ENCODE measurements at regions not wholly inside any gene's neighbourhood (a gene's known extent, or its start where the extent isn't known, plus 50 kb on each side); places are given as distances from the start of the nearest gene placed in this dataset.
"Not testable (repeated sequence)": the region's sequence is repeated elsewhere in the genome, so short reads cannot be mapped to it uniquely, and the experiment has no call there.

- peak; percentile 9 for DNase-seq (ENCODE audit: low read depth, low spot score)
- POLR2A ChIA-PET: no interaction called here
Observed at GRCh38 chr5:50302815-50303490, 138.1 kb downstream of the EMB start.

GRCh38 chr5:50301756-50302155 lies 139.3 kb downstream of the EMB start:
- TF ChIP-seq CTCF (IDR thresholded peaks at IDR 0.05; ENCODE audit: insufficient read depth, low read length, missing control alignments): no peak
- ChIA-PET POLR2A (no interaction called here), CTCF (no interaction called here)
- H3K4me3 ChIP-seq (ENCODE audit: low read depth, low read length): no peak overlapping the region
- DNase-seq (ENCODE audit: low read depth, low spot score): no peak

More at GRCh38 chr5:50302815-50303490, 138.1 kb downstream of the EMB start:
- no peak for TF ChIP-seq CTCF (IDR thresholded peaks at IDR 0.05; ENCODE audit: insufficient read depth, low read length, missing control alignments)
- H3K4me3 ChIP-seq (ENCODE audit: low read depth, low read length): no peak overlapping the region
- CTCF ChIA-PET: no interaction called here

- no peak for TF ChIP-seq CTCF (IDR thresholded peaks at IDR 0.05; ENCODE audit: insufficient read depth, low read length, missing control alignments)
- ChIA-PET CTCF (no interaction called here), POLR2A (no interaction called here)
- DNase-seq (ENCODE audit: low read depth, low spot score): no peak
- no peak overlapping the region for H3K4me3 ChIP-seq (ENCODE audit: low read depth, low read length)
Observed at GRCh38 chr5:50300878-50301277, 140.2 kb downstream of the EMB start.

- no peak for TF ChIP-seq CTCF (IDR thresholded peaks at IDR 0.05; ENCODE audit: insufficient read depth, low read length, missing control alignments)
- H3K4me3 ChIP-seq (ENCODE audit: low read depth, low read length): no peak overlapping the region
- POLR2A ChIA-PET: no interaction called here
- CTCF ChIA-PET: no interaction called here
- no peak for DNase-seq (ENCODE audit: low read depth, low spot score)
Observed at GRCh38 chr5:50299896-50300295, 141.2 kb downstream of the EMB start.

- TF ChIP-seq CTCF (IDR thresholded peaks at IDR 0.05; ENCODE audit: insufficient read depth, low read length, missing control alignments): no peak
- no peak overlapping the region for H3K4me3 ChIP-seq (ENCODE audit: low read depth, low read length)
- DNase-seq (ENCODE audit: low read depth, low spot score): no peak
- CTCF ChIA-PET: no interaction called here
- POLR2A ChIA-PET: no interaction called here
Observed at GRCh38 chr5:50292735-50293394, 148.2 kb downstream of the EMB start.

- H3K4me3 ChIP-seq (ENCODE audit: low read depth, low read length); DNase-seq (ENCODE audit: low read depth, low spot score); CTCF ChIA-PET; POLR2A ChIA-PET: not testable (repeated sequence)
Observed at GRCh38 chr5:50280461-50280860, 160.6 kb downstream of the EMB start.
